ENCODE measurements at regions not wholly inside any gene's neighbourhood (a gene's known extent, or its start where the extent isn't known, plus 50 kb on each side); places are given as distances from the start of the nearest gene placed in this dataset.

GRCh38 chr13:67643516-67644055 is 413.4 kb upstream of the PCDH9 start:
- TF ChIP-seq, protein P1, sequence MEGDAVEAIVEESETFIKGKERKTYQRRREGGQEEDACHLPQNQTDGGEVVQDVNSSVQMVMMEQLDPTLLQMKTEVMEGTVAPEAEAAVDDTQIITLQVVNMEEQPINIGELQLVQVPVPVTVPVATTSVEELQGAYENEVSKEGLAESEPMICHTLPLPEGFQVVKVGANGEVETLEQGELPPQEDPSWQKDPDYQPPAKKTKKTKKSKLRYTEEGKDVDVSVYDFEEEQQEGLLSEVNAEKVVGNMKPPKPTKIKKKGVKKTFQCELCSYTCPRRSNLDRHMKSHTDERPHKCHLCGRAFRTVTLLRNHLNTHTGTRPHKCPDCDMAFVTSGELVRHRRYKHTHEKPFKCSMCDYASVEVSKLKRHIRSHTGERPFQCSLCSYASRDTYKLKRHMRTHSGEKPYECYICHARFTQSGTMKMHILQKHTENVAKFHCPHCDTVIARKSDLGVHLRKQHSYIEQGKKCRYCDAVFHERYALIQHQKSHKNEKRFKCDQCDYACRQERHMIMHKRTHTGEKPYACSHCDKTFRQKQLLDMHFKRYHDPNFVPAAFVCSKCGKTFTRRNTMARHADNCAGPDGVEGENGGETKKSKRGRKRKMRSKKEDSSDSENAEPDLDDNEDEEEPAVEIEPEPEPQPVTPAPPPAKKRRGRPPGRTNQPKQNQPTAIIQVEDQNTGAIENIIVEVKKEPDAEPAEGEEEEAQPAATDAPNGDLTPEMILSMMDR (IDR thresholded peaks at IDR 0.05; ENCODE audit: insufficient read depth, low read depth, low read length), result no peak
- TF ChIP-seq EZH2 (IDR thresholded peaks at IDR 0.05; ENCODE audit: insufficient read depth, low read length), result no peak
